A549 (cell line): ENCODE measurements at regions not wholly inside any gene's neighbourhood (a gene's known extent, or its start where the extent isn't known, plus 50 kb on each side); places are given as distances from the start of the nearest gene placed in this dataset.

Experiments used
- ATOH8 ChIP-seq: fragments of 250-450 bp; sonication (Bioruptor Pico); IDR thresholded peaks from 2 replicates; pipeline ENCODE4 v1.5.0; 2020; ENCODE audit warnings: low read depth, mild to moderate bottlenecking, moderate library complexity
- BHLHE40 ChIP-seq: IDR thresholded peaks from 2 replicates; pipeline ENCODE4 v1.6.1; 2012; ENCODE audit warnings: low read depth, low read length, inconsistent platforms
- CBX2 ChIP-seq: fragments of 200-600 bp; sonication (generic); IDR thresholded peaks from 2 replicates; pipeline ENCODE4 v1.6.1; 2016; ENCODE audit warnings: low read depth, mild to moderate bottlenecking, borderline replicate concordance
- CBX8 ChIP-seq: fragments of 200-600 bp; sonication (generic); IDR thresholded peaks from 2 replicates; pipeline ENCODE4 v1.6.1; 2016
- CHD2 ChIP-seq: fragments of 150-350 bp; IDR thresholded peaks from 2 replicates; pipeline ENCODE4 v1.6.1; 2014; ENCODE audit warnings: low read length; ENCODE audit not compliant: partially characterized antibody
- CHD4 ChIP-seq: fragments of 200-600 bp; sonication (generic); IDR thresholded peaks from 2 replicates; pipeline ENCODE4 v1.6.1; 2016; ENCODE audit warnings: antibody characterized with exemption, mild to moderate bottlenecking, borderline replicate concordance
- CTCF ChIP-seq: fragments of >200 bp; sonication (Bioruptor Twin); formaldehyde crosslinking; IDR thresholded peaks from 3 replicates; pipeline ENCODE4 v1.5.1; 2016
- ELK1 ChIP-seq: fragments of 150-350 bp; IDR thresholded peaks from 2 replicates; pipeline ENCODE4 v1.6.1; 2014; ENCODE audit warnings: low read depth, mild to moderate bottlenecking, low read length
- ESRRA ChIP-seq: fragments of 150-350 bp; IDR thresholded peaks from 2 replicates; pipeline ENCODE4 v1.6.1; 2014; ENCODE audit warnings: mild to moderate bottlenecking, low read length, borderline replicate concordance
- FOXS1 ChIP-seq: fragments of 250-450 bp; sonication (Bioruptor Pico); IDR thresholded peaks from 2 replicates; pipeline ENCODE4 v1.5.0; 2020; ENCODE audit warnings: mild to moderate bottlenecking, moderate library complexity
- HDAC2 ChIP-seq: fragments of 200-600 bp; sonication (generic); IDR thresholded peaks from 2 replicates; pipeline ENCODE4 v1.6.1; 2016
- HES2 ChIP-seq: fragments of >200 bp; sonication (Bioruptor Twin); formaldehyde crosslinking; IDR thresholded peaks from 2 replicates; pipeline ENCODE4 v1.6.1; 2016
- HEYL ChIP-seq: fragments of 250-450 bp; sonication (Bioruptor Pico); IDR thresholded peaks from 2 replicates; pipeline ENCODE4 v1.8.0; 2021; ENCODE audit warnings: mild to moderate bottlenecking, moderate library complexity
- HMGXB4 ChIP-seq: fragments of 250-450 bp; sonication (Bioruptor Pico); IDR thresholded peaks from 2 replicates; pipeline ENCODE4 v1.5.0; 2021; ENCODE audit warnings: mild to moderate bottlenecking, moderate library complexity, borderline replicate concordance
- HOXA7 ChIP-seq: fragments of 250-450 bp; sonication (Bioruptor Pico); IDR thresholded peaks from 2 replicates; pipeline ENCODE4 v1.5.0; 2020; ENCODE audit warnings: mild to moderate bottlenecking, moderate library complexity
- JUN ChIP-seq, 2 experiments: fragments of >200 bp; sonication (Bioruptor Twin); formaldehyde crosslinking; IDR thresholded peaks; 2 replicates in 1 of 2; 3 replicates in 1 of 2; pipeline ENCODE4 v1.6.1; 2016 to 2017
- JUNB ChIP-seq: fragments of >200 bp; sonication (Bioruptor Twin); formaldehyde crosslinking; IDR thresholded peaks from 2 replicates; pipeline ENCODE4 v1.6.1; 2016
- MAFK ChIP-seq: fragments of 450-650 bp; IDR thresholded peaks from 2 replicates; pipeline ENCODE4 v1.6.1; 2014; ENCODE audit not compliant: partially characterized antibody
- MAX ChIP-seq: IDR thresholded peaks from 2 replicates; pipeline ENCODE4 v1.6.1; 2012
- MAZ ChIP-seq: fragments of 150-350 bp; IDR thresholded peaks from 2 replicates; pipeline ENCODE4 v1.6.1; 2014; ENCODE audit warnings: antibody characterized with exemption, low read depth, low read length, borderline replicate concordance
- PHF8 ChIP-seq: fragments of 200-600 bp; sonication (generic); IDR thresholded peaks from 2 replicates; pipeline ENCODE4 v1.6.1; 2016; ENCODE audit warnings: low read depth, mild to moderate bottlenecking, antibody characterized with exemption, moderate library complexity, borderline replicate concordance
- POLR2AphosphoS2 ChIP-seq: conservative IDR thresholded peaks from 2 replicates; pipeline ENCODE4 v1.6.1; 2012; ENCODE audit warnings: low read length, improper control_type of control experiment, inconsistent platforms
- RAD21 ChIP-seq, 2 experiments: fragments of >200 bp in 1 of 2; sonication (Bioruptor Twin) in 1 of 2; formaldehyde crosslinking in 1 of 2; IDR thresholded peaks in 1 of 2; conservative IDR thresholded peaks in 1 of 2; 2 replicates in 1 of 2; 3 replicates in 1 of 2; pipeline ENCODE4 v1.6.1; 2012 to 2018; ENCODE audit warnings: inconsistent platforms in 1 of 2
- RCOR1 ChIP-seq: fragments of 150-350 bp; IDR thresholded peaks from 2 replicates; pipeline ENCODE4 v1.6.1; 2014; ENCODE audit warnings: antibody characterized with exemption, low read length, low read depth
- REST ChIP-seq: fragments of 200-600 bp; sonication (generic); IDR thresholded peaks from 2 replicates; pipeline ENCODE4 v1.6.1; 2016; ENCODE audit warnings: antibody characterized with exemption, mild to moderate bottlenecking, moderate library complexity
- RFX5 ChIP-seq: fragments of 450-650 bp; IDR thresholded peaks from 2 replicates; pipeline ENCODE4 v1.7.1; 2014; ENCODE audit warnings: antibody characterized with exemption, mild to moderate bottlenecking, moderate library complexity
- SMC3 ChIP-seq: fragments of >200 bp; sonication (Bioruptor Twin); formaldehyde crosslinking; IDR thresholded peaks from 3 replicates; pipeline ENCODE4 v1.6.1; 2018; ENCODE audit warnings: inconsistent platforms
- TP53 ChIP-seq: fragments of 250-450 bp; sonication (Bioruptor Pico); IDR thresholded peaks from 2 replicates; pipeline ENCODE4 v1.5.0; 2021; ENCODE audit warnings: mild to moderate bottlenecking, moderate library complexity
- USF2 ChIP-seq: fragments of 450-650 bp; IDR thresholded peaks from 2 replicates; pipeline ENCODE4 v1.6.1; 2014; ENCODE audit warnings: antibody characterized with exemption
- ZFP36 ChIP-seq: fragments of 450-650 bp; IDR thresholded peaks from 2 replicates; pipeline ENCODE4 v1.6.1; 2014; ENCODE audit warnings: borderline replicate concordance; ENCODE audit not compliant: partially characterized antibody
- ZNF302 ChIP-seq: fragments of 250-450 bp; sonication (Bioruptor Pico); IDR thresholded peaks from 2 replicates; pipeline ENCODE4 v1.9.0; 2021; ENCODE audit warnings: inconsistent platforms, mild to moderate bottlenecking, moderate library complexity
- ZSCAN20 ChIP-seq: fragments of 250-450 bp; sonication (Bioruptor Pico); IDR thresholded peaks from 2 replicates; pipeline ENCODE4 v1.8.0; 2022; ENCODE audit warnings: mild to moderate bottlenecking, moderate library complexity

GRCh38 chr3:98962189-98962930 is 60.9 kb upstream of the DCBLD2 start (continued):
- no peak for TF ChIP-seq MAZ
- no peak for TF ChIP-seq TP53
- TF ChIP-seq ZFP36 = no peak
- TF ChIP-seq CHD2 = no peak
- no peak for TF ChIP-seq REST
- no peak for TF ChIP-seq ZSCAN20 (CRISPR knock-in tag)
- no peak for TF ChIP-seq FOXS1 (CRISPR knock-in tag)
- TF ChIP-seq CTCF = no peak
- no peak for TF ChIP-seq ESRRA
- TF ChIP-seq RAD21 (conservative IDR thresholded peaks at IDR 0.05 in 1 of 2, IDR thresholded peaks at IDR 0.05 in 1 of 2) = peak in 1 of 2 experiments; percentile 8; a peak in 3 of 5 replicates
- TF ChIP-seq POLR2AphosphoS2 = no peak
- no peak for TF ChIP-seq PHF8
- TF ChIP-seq HEYL (CRISPR knock-in tag) = no peak
- no peak for TF ChIP-seq USF2
- no peak for TF ChIP-seq RCOR1
- TF ChIP-seq MAX = no peak
- peak; percentile 50 to 67; a peak in 3 of 5 replicates for TF ChIP-seq JUN (IDR thresholded peaks at IDR 0.05)
- peak; percentile 83 for TF ChIP-seq JUNB
- no peak for TF ChIP-seq BHLHE40
- TF ChIP-seq HDAC2 = no peak
- TF ChIP-seq CBX2 = no peak
- no peak for TF ChIP-seq HES2
- no peak for TF ChIP-seq CHD4
- peak; percentile 57 for TF ChIP-seq MAFK
- TF ChIP-seq HMGXB4 = no peak
- no peak for TF ChIP-seq CBX8
- no peak for TF ChIP-seq RFX5
- TF ChIP-seq ZNF302 (CRISPR knock-in tag) = no peak
- TF ChIP-seq SMC3 = no peak
- TF ChIP-seq ATOH8 (CRISPR knock-in tag) = no peak
- no peak for TF ChIP-seq HOXA7 (CRISPR knock-in tag)
- no peak for TF ChIP-seq ELK1
